Esophagus squamous epithelium (tissue), 4 donors: ENCODE measurements at regions not wholly inside any gene's neighbourhood (a gene's known extent, or its start where the extent isn't known, plus 50 kb on each side); places are given as distances from the start of the nearest gene placed in this dataset.

ENCODE experiments used
- CTCF ChIP-seq, 6 experiments: fragments of 450-650 bp in 4 of 6; fragments of 200-600 bp in 2 of 6; sonication (generic) in 2 of 6; IDR thresholded peaks; one replicate each; pipeline ENCODE4 v1.5.1; 2016 to 2019; ENCODE audit warnings: antibody characterized with exemption in 6 of 6, mild to moderate bottlenecking in 4 of 6, moderate library complexity in 4 of 6
- POLR2A ChIP-seq, 4 donors: fragments of 450-650 bp; IDR thresholded peaks; one replicate each; pipeline ENCODE4 v1.6.1; 2017; ENCODE audit warnings: antibody characterized with exemption in 4 of 4, mild to moderate bottlenecking in 4 of 4, moderate library complexity in 3 of 4

DNA sequence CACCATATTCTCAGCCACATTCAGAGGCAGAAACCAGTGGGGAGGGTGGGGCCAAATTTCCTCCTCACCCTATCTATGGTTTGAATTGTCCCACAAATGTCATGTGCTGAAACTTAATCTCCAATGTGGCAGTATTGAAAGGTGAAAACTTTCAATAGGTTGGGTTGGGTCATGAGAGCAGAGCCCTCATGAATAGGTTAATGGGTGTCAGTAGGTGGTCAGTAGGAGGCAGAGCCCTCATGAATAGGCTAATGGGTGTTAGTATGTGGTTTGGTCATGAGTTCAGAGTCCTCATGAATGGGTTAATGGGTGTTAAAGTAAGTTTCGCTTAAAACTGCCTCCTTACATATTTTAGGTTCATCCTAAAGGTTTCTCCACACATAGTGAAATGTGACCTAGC, 170.0 kb downstream of the FCRL5 start:
- TF ChIP-seq CTCF (IDR thresholded peaks at IDR 0.05): no peak
- no peak for TF ChIP-seq POLR2A (IDR thresholded peaks at IDR 0.05)
